Transverse colon (tissue), 4 donors: ENCODE measurements at regions not wholly inside any gene's neighbourhood (a gene's known extent, or its start where the extent isn't known, plus 50 kb on each side); places are given as distances from the start of the nearest gene placed in this dataset.

Experiments used
- CTCF ChIP-seq, 5 experiments: fragments of 200-600 bp in 3 of 5; fragments of 450-650 bp in 2 of 5; sonication (generic) in 3 of 5; IDR thresholded peaks; 1 replicate in 2 of 5; 2 replicates in 3 of 5; pipeline ENCODE4 v1.5.1; 2016 to 2017; ENCODE audit warnings: antibody characterized with exemption in 5 of 5, inconsistent platforms in 3 of 5, mild to moderate bottlenecking in 2 of 5, moderate library complexity in 1 of 5
- POLR2AphosphoS5 ChIP-seq, 3 donors: sonication (generic); formaldehyde crosslinking; IDR thresholded peaks; one replicate each; pipeline ENCODE4 v1.6.1; 2016; ENCODE audit warnings: antibody characterized with exemption in 3 of 3

DNA sequence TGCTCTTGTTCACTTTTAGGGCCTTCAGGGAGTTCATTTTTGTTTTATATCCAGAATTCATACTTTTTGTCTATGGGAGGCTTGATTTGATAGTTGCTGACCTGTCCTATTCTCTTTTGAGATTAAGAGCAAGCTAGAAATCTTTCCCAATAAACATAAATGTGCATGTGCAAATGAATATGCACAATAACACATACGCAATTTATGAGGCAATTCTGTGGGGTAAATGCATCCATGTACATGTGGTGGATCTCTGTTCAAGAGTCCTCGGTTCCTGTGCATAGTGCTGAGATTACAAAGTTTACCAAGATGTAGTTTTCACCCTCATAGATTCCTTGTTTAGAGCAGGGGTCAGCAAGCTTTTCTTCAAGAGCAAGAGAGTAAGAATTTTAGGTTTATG is 640.7 kb downstream of the EDEM1 start:
- TF ChIP-seq CTCF (IDR thresholded peaks at IDR 0.05), result no peak
- TF ChIP-seq POLR2AphosphoS5 (IDR thresholded peaks at IDR 0.05), result no peak
